NCI-H1694 treated with DMSO at 0.1 percent for 48 hours (cell line): ENCODE measurements at regions not wholly inside any gene's neighbourhood (a gene's known extent, or its start where the extent isn't known, plus 50 kb on each side); places are given as distances from the start of the nearest gene placed in this dataset.
A peak's percentile ranks its signal among the peaks of the same experiment; 100 is the strongest.

Source experiments
- DNase-seq: peaks from one replicate; lab custom pipeline; 2025; lab: John Stamatoyannopoulos, UW

DNA sequence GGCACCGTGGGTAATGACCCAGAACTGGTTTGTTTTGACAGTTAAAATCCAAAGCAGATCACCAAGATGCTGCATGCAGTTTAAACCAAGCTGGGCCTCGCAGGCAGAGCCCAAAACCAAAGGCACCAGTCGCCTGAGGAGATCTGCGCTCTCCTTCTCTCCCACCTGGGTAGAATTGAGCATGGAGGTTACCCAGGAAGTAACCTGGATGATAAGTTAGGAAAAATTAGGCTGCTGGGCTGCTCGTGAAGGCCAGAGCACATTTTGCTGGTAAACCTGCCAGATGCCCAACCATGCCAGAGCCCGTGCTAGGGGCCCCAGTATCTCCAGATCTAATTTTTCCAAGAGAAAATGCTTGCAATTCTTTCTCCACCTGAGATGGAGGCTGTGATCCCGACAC is 388.3 kb upstream of the MGMT start:
- no peak for DNase-seq

DNA sequence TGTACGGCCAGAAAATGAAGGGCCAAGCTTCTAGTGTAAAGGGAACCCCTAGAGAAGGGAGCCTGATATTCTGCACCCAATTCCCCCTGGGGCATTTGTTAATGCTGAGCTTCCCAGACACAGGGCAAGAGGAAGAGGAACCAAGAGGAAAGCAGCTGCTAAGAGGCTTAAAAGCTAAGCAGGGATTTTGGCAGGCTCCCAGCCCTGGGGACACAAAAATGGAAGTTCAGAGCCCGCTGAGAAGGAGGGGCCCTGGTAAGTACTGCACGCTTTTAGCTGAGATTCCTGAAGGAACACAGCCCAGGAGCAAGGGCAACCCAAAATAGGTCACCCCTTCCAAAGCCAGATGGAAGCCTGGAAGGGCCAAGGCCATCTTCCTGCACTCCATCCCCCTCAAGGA is 387.3 kb upstream of the MGMT start:
- no peak for DNase-seq

DNA sequence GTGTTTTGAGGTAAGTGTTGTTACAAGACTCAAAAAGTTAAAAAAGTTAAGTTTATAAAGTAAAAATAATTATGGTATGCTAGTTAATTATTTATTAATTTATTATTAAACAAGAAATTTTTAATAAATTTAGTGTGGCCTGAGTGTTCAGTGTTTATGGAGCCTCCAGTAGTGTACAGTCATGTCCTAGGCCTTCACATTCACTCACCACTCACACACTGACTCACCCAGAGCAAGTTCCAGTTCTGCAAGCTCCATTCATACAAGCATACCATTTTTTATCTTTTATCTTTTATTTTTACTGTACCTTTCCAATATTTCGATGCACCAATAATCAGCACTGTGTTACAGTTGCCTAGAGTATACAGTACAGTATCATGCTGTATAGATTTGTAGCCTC is 381.2 kb upstream of the MGMT start:
- no peak for DNase-seq

DNA sequence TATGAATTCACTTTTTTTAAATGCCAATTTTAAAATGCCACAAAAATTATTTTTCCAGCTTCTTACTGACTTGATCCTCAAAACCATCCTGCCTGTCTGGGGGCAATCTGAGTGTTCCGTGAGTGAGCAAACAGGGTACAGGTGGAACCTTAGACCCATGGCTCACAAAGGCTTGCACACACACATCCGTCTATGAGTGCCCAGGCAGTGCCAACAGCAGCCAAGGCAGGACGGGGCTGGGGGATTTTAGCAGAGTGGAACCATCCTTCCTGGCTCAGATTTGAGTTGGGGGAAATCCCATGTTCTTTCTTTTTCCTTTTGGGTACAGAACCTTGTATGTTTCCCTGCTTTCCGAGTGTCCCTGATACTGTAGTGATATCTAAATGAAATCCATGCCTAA is 377.7 kb upstream of the MGMT start:
- DNase-seq: no peak

DNA sequence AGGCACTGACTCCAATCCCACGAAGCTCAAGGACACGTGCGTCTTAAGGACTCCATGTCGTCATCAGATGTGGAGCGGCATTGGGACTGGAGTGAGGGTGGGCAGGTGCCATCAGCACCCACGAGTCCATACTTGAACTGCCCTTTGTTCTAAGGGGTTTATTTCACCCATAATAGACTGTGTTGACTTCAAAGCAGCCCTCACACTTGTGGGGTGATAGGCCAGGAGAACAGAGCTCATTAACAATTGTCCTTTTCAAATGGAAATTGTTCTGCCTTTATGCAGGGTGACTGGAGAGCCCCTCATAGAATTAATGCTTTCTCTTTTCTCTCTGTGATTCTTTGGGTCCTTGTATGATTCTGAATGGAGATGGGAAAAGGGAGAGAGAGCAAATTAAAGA is 376.9 kb upstream of the MGMT start:
- DNase-seq: no peak

DNA sequence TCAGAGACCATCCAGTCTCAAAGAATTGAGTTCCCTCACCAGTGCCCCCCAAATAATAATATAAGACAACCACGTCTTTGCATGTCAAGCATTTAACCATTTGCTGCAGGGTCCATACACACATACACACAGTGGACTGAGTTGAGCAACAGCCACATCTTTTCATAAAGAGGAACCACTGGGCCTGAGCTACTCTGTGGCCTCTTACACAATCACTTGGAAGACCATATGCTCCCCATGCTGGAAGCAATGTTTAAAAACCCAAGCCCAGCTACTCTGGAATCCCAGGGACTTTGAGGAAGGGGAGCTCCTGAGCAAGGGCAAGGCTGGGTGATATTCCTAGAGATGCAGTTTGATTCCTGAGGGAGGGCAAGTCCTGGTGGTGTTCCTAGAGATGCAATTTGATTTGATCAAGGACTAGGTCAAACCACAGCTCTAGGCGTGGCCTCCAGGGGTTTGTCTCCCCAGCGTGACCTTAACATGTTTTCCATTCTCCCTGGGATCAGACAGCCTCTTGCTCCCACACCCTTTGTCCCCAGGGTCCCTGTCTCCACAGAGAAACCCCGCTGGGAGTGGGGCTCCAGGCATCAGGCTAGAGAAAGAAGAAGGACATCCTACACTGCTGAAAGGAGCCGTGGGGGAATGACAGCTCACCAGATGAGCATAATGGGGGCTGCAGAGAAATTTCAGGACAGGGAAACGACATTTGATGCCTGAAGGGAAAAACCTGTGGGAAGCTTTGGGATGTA is 376.2 kb upstream of the MGMT start:
- no peak for DNase-seq

DNA sequence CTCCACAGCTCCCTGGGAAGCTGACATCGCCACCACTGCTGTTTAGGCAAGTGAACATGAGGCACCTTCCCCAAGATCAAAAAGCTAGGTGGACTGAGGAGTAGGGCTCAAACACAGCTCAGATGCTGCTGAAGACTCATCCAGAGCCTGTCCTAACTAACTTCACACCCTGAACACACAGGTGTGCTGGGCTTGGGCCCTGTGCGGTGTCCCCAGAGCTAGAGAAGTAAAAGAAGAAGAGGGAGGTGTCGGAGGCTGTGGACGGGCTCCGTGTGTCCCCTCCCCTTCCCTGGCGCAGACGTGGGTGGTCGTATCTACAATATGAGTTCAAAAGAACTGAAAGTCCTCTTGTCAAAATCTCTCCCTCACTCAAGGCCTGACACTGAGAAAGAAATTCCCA is 373.4 kb upstream of the MGMT start:
- no peak for DNase-seq

DNA sequence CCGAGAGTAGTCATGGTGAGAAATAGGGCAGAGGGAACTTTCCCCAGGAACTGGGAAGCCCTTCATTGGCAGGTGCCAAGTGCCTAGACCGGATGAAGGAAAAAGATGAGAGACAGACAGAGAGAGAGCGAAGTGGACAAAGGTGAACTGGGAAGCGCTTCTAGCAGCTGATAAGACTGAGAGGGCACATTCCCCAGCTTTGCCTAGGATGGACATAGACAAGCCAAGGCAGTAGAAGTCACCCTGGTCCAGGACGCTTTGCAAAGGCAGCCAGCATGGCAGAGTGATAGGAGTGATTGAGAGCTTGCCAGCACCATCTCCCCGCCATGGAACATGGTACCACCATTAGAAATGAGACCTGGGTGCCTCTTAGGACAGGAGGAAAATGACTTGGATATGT is 372.8 kb upstream of the MGMT start:
- DNase-seq: no peak

DNA sequence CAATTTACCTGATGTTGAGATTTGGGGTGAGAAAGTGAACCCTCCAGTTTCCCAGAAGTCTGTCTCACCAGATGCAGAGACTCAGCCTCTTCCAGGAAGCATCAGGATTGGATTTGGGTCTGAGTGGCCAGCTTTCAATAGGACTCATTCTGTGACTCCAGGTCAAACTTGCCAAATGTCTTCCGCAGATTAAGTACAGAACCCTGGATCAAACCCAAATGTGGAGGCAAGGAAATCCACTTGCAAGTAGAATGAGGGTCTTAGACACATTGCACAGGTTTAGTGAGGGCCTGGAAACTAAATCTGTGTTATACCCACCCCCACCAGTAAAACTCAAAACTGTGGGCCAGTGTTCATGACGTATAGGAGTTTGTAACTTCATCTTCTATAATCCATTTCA is 372.2 kb upstream of the MGMT start:
- no peak for DNase-seq

DNA sequence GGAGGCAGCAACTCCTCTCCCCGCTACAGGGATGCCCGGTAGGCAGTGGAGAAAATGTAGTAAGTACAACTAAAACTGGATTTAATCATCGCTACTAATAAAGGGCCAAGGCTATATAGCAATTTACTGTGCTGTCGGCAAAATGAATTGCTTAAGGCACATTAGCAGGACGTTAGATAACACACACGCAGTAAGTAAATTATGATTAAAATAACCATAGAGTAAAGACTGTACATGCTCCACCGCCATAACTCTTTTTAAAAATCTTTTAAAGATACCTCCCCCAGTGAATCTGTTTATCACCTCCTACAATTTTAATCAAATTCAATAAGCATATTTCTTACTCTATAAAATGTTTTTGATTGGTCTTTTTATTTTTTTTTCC is 371.4 kb upstream of the MGMT start:
- no peak for DNase-seq

DNA sequence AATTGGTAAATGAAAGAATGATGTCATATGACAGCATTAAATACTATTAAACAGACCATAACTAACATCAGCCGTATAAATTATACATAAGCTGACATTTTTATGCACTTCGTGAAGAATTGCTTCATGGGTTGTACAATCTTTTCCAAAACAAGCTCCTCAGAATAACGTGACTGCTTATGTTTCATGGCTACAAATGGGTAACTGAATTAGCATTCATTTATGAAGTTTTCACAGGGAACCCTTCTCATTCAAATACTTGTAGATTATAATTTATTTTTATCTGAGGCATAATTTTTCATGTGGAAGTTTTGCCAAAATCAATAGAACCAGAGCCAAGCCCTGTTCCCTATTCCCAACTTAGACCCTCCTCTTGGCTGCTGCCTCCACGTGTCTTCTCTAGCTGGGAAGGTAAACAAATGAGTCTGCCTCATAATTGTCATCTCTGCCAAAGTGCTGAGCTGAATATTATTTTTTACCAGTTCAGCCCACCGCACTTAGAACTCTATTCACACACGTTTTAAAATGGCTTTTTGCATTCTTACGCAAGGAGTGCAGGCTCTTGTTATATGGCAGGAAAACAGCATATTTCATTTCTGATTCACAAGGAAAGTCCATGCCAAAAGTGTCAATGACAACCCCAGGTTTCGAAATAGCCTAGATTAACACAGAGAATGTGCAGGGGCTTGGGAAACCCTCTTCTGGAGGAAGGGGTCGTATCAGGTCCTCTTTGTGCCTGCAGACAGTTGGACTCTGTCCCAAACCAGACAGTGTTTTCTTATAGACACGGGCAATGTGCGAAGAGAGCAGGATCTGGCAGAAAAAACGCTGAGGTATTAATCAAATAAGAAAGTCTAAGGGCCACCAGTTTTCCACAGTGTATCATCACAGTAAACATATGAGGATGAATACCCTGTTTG is 370.7 kb upstream of the MGMT start:
- peak; percentile 49 for DNase-seq

DNA sequence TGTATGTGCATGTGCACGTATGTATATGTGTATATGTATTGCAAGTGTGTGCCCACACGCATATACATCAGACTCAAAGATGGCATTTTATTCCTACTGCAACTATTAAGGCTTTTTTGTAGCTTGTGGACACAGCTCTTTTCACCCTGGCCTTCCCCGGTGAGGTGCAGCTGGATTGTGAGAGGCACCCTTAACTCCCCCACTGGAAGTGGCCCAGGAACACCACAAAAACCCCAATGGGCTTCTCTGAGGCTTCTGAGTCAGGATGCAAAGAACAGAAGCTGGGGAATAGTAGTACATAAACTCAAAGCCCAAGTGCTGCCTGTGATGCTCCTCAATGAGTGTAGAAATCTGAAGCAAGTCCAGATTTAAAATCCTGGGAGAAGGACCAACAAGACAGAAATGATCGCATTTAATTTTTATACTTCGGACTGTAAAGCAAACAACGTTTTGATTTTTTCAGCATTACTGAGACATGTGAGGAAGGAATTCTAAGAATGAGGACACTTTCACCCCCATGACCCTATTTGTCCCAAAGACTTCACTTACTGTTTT is 369.2 kb upstream of the MGMT start:
- DNase-seq: no peak

DNA sequence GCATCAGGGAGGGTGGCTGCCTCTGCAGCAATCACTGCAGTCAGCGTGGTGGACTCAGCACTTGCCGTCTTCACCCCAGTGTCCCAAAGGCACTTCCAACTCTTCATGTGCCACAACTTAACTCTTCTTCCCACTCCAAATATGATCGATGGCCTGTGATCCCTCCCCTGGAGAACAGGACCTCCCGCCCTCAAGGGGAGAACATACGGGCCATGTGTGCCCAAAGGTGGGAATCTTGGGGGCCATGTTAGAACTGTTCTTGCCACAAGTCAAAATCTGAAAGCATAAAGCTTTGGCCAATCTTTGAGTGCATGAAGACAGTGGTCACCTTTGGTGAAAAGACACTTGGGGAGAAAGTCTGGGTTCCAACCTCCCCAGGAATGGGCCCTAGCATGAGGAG is 368.5 kb upstream of the MGMT start:
- no peak for DNase-seq

DNA sequence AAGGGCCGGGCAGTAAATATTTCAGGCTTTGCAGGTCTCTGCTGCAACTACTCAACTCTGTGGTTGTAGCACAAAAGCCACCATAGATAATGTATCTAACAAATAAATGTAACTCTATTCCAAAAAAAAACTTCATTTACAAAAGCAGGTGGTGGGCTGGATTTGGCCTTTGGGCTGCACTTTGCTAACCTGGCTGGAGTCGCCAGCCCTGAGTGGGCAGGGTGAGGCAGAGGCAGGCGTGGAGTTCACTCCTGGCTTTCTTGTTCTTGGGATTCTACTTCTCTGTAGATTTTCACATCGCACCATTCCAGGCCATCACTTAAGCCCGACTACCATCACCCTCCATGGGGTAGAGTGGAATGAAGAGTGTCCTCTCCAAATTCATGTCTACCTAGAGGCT is 367.6 kb upstream of the MGMT start:
- no peak for DNase-seq

DNA sequence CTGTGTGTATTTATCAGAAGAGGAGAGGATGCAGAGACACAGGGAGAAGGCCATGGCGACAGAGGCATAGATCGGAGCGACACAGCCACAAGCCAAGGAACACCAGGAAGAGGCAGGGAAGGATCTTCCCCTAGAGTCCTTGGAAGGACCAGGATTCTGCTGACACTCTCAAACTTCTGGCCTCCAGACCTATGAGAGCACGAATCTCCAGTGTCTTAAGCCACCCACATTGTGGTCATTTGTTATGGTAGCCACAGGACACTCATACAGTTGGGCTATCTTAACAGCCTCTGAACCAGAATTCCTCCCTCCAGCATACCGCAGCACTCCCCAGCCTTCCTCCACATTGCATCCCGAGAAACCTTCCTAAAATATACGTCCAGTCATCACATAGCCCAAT is 367.0 kb upstream of the MGMT start:
- DNase-seq: no peak

DNA sequence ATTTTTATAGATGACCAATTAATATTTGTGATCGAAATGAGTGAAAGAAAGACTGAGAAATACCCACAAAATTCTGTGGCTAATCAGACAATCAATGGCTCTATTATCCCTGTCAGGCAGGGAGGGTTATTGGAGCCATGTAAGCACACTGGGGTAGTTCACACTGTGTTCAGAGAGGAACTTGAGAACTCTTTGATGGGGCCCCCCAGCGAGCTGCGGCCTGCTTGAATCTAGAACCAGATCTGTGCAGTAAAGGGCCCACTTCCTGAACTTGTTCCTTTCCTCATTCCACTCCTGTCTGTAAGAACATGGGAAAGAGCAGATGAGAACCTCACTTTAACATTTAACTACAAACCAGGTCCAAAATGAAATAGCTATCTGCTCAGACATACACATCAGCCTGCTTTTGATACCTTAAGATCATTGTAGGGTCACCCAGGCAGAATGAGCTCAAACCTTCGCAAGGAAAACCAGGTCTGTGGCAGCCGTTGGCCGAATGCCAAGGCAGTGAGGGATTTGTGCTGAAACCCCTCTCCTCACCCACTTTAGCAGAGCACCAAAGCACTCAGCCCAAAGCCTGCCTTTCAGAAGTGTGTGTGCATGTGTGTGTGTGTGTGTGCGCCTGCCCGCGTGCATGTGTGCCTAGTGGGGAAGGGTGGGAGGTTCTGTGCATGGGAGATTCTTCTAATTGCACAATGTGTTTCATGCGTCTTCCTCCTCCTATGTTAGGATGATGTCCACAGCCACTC is 365.6 kb upstream of the MGMT start:
- DNase-seq: no peak

DNA sequence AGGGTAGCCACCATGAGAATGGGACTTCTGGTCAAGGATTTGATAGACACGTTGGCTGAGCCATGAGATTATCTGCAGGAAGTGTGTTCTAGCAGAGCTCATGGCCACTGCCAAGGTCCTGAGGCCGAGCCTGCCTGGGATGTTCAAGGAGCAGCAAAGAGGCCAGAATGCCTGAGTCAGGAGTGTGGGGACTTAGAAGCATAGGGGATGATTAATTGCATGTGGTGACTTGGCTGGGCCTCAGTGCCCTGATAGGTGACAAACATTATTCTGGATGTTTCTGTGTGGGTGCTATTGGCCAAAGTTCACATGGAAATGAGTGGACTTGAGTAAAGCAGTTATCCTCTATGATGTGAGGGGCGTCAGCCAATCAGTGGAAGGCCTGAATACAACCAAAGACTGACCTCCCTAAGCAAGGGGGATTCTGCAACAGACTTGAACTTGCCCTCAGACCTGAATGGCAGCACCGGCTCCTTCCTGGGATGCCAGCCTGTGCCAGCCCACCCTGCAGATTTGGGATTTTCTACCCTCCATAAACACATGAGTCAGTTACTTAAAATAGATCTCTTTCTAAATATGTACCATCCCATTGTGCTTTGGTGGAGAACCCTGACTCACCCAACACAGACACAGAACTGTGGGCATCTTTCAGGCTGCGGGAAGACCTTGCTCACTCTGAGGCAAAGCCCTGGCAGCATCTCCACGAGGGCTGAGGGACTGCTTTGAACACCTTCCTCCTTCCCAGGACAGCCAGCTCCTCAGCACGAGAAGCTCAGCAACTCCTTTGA is 363.9 kb upstream of the MGMT start:
- no peak for DNase-seq

DNA sequence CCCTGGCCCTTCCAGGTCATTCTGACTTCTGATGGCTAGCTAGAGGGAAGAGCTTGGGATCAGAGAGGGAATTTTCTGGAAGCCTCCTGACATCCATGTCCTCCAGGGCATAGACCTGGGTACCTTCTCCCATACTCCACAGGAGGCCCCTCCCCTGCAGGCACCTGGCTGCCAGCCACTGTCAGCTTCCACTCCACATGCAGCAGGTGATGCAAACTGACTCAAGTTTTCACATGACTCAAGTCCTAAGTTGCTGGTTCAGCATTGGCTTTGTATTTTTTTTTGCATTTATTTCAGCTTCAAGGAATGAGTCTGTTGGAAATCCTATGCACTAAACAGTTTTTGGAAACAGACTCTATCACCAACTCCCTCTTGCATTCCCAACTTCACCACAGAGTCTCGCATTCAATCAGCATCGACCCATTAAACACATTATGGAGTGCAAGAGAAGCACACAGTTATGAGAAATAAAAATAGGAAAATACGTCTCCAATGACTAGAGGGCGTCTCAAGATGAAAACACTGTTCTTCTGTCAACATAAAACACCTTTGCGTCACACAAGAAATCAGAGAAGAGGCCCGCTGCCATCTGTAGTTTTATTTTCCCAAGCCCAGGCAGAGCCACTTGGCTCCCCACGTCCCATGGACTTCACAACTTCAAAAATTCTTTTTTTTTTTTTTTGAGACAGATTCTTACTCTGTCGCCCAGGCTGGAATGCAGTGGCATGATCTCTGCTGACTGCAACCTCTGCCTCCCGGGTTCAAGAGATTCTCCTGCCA is 362.6 kb upstream of the MGMT start:
- no peak for DNase-seq

DNA sequence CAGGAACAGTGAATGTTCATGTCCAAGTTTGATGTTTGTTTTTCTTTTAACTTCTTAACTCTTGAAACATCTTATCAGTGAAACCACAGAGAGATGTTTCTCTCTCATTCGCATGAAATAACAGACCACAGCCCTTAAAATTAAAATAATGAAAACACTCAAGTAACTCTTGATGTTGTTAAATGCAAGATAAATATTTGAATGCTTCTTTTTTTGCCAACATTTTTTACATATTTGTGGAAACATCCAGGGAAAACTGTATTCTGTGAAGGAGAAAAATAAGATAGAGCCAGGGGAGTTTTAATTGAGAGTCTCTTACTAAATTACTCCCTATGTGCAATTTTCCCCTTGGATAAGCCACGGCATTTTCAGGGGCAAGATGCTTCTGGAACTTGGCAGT is 361.8 kb upstream of the MGMT start:
- no peak for DNase-seq

DNA sequence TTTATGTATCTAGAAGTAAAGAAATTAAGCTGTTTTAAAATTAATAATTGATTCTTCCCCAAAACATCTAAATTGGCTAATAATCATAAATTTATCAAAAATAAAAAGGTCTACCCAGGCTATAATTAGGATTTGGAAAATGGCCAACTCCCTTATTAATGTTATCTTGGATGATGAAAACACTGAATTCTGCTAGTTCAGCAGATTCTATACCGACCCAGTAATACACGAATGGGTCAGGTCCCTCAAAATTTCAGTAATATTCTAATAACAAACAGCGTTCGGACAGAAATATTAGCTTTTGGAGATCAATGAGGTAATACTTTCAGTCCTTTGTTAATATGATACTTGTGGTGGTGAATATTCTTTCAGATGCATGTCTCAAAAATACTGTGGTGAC is 360.7 kb upstream of the MGMT start:
- no peak for DNase-seq

DNA sequence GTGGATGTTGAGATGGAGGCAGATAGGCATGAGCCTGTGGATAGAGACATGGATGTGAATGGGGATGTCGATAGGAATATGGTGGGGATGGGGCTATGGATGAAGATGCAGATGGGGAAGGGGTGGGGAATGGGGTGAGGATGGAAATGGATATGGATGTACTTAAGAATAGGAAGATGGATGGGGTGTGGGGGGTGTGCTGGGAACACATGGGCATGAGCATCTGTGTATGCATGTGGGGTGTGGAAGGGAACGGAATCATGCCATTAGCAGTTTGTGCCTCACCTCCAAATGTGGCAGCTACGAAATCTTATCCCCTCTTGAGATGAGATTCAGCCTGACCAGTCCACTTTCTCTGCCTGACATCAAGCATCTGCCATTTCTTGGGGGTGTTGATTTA is 359.5 kb upstream of the MGMT start:
- no peak for DNase-seq
